IPS-NIHi7 (cell line): ENCODE measurements at regions not wholly inside any gene's neighbourhood (a gene's known extent, or its start where the extent isn't known, plus 50 kb on each side); places are given as distances from the start of the nearest gene placed in this dataset.

ENCODE experiments used
- DNase-seq: peaks from one replicate; pipeline ENCODE4 v3.0.0; 2012; ENCODE audit warnings: mixed read lengths; ENCODE audit errors: extremely low spot score

DNA sequence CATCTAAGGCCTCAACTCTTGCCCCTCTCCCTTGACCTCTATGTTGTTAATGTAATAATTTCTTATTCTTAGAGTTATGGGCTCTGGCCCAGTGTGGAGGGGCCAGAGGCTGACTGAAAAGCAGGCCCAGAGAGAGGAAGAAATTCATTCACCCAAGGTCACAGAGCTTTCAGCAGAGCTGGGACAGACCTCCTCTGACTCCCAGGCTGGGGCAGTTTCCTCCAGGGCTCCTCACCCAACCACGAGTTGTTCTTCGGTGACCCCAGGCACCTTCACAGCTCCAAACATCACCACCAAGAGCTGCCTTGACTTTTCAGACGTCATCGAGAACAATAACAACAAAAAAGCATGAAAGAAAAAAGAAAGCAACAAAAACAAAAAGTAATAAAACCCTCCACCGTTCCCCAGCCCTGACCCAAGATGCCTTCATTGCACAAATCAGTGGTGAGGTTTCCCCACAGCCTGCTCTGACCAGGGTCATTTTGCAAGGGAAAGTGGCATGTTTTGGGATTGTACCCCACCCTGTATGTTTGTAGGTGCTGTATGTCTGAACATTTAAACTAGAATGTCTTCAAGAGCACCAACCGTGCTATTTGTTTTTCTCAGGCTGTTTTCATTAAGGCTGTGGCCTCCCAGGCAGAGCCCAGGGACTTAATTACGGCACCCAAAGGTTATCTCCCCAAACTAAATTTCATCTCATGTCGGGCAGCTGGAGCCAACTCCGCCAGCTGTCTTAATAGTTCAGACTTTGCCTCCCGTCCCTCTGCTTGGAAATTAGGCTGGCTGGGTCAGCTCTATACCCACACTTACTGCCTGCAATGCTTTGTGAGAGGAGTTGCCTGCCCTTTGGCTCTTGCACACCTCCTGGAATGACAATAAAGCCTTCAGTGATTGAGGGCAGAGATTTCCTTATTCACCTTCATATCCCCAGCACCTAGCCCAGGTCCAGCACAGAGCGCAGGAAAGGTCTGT is 173.8 kb downstream of the RPLP1 start:
- DNase-seq = no peak

DNA sequence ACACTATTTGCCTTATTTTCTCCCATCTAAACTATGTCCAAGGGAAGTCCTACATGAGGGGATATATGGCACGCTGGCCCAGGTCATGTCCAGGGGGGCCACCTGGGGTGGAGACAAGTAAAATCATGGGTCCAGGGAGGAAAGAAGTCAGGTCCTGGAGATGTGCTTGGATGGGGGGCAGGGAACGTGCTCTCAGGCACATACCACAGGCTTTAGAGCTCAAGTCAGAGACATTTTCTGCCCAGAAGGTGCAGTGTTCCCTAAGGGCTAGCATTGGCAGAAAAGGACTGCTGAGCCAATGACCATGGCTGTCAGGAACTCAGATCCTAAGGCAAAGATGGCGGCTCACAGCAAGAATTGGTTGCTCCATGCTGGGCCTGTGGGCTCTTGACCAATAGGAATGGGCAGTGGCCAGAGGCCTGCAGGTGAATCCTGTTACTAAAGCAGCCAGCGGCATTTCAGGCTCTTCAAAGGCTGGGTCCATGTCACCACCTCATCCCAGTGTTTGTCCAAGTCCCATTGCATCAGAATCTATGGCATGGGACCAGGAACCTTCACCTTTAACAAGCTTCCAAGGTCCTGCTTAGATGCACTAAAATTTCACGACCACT is 175.0 kb downstream of the RPLP1 start:
- no peak for DNase-seq

DNA sequence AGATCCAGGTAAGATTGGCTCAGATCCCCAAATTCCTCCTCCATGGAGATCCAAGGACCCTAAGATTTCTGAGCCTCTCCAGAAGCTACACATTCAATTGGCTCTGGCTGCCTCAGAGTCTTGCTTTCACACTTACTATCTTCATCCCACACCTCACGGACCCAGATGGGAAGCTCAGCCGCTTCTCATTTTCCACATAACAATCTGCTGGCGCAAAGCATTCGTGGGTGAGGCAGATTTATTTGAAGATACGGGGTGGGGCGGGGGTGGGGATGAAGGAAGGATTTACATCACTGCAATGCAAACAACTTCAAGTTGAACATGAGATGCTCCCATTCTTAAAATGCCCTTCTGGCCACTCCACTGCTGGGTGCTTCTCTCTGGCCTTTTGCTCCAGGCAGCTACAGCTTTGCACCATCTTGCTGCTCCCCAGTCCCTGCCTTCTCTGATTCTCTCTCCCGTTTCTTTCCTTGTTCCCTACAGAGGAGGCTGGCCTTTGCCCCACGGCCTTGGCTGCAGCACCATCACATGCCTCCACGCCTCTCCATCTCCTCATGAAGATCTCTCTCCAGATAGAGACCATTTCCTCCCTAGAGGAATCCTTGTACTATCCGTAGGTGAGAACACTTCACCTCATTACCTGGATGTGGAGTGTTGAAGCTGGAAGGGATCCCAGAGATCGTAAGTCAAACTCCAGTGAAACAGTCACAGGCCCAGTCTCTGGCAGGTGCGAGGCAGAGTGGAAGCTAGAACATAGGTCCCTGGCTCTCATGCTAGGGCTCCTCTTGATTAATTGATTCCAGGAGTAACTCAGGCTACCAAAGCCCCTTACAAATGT is 175.9 kb downstream of the RPLP1 start:
- no peak for DNase-seq

DNA sequence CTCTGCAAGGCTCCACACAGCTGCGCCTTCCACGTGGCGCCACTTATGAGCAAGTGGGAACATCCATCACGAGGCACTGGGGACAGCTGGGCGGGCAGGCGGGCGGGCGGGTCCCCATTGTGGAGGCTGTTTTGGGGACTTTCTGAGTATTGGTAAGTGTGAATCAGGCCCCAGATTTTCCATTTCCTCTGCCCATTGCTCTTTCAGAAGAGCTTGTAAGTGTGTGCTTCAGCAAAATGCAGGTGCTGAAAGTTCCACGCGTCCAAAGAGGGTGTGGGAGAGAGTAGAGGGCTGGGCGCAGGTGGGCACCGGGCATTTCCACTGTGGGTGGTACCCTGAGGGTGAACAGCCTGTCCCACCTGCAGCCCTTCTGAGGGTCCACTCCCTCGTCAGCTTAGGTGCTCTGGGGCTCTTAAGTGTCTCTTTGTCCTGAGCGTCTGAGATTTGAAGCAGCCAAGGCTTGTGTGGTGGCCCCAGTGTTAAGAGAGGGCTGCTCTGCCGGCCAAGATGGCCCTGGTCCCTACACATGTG is 177.1 kb downstream of the RPLP1 start:
- no peak for DNase-seq

DNA sequence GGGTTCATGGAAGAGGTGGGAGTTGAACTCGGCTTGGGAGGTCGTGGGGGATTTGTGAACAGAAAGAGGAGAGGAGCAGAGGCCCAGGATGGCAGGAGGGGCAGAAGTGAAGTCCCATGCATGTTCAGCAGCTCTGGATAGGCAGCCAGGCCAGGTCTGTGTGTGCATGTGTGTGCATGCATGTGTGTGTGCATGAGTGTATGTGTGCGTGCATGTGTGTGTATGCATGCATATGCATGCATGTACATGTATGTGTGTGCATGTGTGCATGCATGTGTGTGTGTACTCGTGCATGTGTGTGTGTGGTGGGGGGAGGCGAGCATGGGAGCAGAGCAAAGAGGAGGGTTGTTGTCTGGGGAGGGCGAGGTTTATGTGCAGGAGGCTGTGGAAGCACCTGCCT is 178.4 kb downstream of the RPLP1 start:
- DNase-seq = no peak

DNA sequence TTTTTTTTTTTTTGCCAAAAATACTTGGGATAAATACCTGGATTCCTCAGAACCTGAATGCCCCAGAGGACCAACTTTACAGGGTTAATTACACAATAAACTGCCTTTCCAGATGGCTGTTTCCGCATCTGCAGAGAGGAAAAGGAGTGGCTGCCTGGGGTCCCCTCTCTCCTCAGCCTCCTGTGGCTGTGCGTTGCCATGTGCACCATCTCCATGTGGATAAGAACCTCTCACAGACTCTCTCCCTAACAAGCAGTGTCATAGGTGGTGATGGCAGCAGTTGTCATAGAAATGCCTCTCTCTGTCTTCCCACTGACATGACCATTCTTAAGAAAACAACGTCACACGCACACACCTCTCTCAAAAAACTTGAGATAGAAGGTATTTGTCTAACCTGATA is 179.4 kb downstream of the RPLP1 start:
- DNase-seq = no peak

DNA sequence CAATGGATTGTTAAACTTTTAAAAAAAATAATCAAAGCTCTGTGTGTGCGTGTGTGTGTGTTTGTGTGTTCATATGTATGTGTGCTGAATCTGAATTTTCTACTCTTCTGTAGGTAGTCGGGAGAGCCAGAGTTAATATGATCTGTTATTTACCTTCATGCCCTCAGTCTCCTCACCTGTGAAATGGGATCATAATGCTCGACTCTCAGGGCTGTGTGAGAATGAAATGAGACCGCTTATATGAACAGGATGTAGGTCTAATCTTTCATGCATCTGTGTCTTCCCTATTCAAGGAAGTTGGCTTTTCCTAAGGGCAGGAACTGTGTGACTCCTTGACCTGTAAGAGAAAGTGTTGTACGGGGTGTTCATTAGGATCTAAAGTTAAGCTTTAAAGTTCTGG is 182.2 kb downstream of the RPLP1 start:
- DNase-seq = no peak

DNA sequence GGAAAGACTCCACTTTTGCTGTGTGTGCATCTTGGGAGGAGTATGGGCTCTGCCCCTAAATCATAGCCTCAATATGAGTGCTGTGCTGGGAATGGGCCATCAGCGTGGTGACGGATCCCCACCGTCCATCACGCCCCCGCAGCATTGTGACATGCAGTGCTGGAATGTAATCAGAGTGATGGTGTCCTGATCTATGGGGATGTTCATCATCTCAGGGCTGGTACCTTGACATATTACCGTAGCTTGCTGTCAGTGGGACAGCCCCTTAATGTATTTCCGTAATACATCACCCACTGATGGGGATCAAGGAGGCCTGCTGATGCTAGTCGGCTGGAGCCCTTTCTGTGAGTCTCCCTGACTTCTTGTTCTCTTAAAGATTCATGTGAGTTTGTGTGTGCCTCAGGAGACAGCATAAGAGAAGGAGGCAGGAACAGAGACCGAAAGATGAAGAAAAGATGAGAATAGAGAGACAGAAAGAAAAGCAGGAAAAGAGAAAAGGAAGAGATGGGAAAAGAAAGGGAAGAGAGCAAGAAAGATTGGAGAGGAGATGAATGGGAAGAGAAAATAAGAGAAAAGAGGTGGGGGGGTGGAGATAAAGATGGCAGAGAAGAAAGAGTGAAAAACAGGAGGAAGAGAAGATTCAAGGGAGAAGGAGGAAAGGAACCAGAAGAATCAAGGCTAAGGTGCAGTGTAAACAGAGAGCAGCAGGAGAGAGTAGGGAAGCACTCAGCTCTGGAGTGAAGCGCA is 183.7 kb downstream of the RPLP1 start:
- DNase-seq = no peak

DNA sequence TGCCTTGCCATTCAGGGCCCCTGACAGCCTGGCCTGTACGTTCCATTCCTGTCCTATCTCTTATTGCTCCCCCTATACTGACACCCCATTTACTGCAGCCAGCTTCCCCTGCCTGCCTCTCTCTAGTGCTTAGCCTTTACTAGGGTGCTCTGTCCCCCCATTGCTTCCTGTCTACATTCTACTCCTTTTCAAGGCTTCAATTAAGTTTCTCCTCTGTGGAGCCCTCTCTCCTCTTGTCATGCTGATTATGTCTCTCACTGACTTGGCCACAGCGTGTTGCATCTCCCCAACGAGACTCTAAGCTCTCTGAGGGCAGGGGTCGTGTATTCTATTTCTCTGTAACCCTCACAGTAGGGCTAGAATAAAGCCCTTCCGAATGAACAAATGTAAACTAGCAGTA is 185.2 kb downstream of the RPLP1 start:
- no peak for DNase-seq

DNA sequence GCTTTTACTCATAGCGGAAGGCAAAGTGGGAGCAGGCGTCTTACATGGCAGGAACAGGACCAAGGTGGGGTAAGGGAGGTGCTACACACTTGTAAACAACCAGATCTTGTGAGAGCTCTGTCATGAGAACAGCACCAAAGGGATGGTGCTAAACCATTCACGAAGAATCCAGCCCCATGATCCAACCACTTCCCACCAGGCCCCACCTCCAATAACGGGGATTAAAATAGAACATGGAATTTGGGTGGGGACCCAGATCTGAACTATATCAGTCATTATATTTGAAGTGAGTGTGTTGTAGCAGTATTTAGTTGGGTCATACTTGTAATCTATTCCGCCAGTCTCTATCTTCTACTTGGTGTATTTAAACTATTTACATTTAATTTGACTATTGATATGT is 190.9 kb downstream of the RPLP1 start:
- DNase-seq = no peak

DNA sequence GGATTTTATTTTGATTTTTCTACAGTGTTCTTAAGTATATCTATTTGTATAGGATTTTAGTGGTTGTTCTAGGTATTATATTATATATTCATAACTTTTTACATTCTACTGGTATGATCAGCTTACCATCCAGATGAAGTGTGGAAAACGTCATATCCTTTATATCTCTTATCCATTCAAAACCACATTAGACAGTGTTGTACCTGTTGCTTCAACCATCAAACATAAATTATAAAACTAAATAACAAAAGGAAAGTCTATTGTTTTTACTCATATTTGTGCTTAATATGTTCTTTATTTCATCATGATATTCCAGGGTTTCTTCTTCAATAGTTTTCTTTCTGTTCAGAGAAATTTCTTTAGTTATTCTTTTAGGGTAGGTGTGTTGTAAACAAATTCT is 191.4 kb downstream of the RPLP1 start:
- DNase-seq = no peak

DNA sequence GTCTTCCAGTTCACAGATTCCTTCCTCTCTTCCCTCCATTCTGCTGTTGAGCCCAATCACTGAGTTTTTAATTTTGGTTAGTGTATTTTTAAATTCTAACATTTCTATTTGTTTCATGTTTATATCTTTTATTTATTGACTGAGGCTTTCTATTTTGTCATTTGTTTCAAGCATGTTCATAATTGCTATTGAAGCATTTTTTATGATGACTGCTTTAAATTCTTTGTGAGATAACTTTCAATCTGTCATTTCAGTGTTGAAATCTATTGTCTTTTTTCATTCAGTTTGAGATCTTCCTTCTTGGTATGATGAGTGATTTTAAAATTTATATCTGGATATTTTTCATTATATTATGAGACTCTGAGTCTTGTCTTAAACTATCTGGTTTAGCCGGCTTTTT is 192.3 kb downstream of the RPLP1 start:
- DNase-seq = no peak

DNA sequence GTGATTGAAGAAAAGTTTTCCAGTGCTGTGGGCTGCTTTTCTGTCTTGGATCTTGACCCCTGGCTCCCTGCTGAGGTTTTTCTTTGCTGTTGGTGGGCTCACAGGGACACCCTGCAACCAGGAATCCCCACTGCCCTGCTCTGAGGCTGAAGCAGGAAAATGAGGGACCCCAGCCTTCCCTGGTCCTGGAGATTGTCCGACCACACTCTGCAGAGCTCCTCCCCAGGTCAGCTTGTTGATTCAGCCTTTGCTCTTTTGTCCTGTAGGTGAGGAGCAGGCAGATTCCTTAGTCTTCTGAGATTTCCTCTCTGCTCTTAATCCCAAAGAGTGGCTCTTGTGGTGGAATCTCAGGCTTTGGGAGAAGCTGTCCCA is 194.5 kb downstream of the RPLP1 start:
- peak; percentile 42 for DNase-seq

DNA sequence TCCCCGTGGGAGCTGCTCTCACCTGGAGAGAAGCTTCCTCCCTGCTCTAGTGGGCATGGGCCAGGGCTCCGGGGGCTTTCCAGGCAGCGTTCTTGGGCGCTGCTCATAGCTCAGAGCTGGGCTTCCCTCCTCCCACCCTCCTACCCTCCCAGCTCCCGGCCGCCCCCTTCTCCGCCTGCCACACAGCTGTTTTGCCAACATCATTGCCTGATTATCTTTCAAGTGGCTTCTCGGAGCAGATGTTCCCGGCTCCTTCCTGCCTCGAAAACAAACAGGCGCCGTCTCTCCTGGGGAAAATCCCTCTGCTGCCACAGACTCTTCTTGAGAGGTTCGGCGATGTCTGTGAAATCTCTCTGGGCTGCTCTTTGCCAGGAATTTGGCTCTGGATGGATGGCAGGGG is 195.6 kb downstream of the RPLP1 start:
- peak; percentile 47 for DNase-seq

DNA sequence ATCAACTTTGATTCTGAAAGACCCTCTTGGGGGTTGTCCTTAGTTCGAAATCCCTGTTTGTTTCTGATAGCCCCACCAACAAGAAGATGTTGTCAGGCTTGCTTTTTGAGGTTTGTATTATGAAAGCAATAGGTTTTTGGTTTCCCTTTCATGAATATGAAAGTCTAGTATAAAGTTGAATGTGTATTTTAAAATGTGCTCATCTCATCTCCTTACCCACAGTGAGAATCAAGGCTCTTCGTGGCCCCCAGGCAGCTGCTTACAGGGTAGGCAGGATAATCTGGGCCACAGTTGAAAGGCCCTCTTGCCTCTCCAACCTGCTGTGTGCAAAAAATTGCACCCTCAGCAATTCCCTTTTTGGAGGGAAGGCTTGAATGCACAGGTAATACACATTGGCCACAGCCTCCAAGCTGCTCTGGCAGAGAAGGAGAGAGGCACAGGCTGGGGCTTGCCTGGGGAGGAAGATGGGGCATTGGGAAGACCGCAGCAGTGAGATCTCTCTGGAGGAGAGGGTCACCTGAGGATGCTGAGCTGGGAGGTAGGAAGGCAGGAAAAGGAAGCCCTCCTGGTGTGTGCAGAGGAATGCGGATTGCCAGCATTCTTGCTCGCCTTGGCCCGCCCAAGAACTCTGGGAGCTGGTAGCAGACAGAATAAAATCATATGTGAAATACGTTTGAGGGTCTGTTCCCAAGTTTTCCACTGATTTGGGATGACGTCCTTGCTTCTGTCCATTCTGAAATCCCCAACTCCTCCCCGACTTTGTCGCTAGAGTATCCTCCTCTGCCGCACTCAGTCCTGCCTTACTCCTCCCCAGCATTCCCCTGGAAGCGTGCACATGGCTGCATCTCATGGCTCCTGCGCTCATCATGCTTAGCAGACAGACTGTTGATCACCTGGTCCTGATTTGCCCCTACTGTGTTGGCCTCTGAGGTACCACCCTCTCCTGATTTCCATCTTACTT is 196.4 kb downstream of the RPLP1 start:
- peak; percentile 81 for DNase-seq

DNA sequence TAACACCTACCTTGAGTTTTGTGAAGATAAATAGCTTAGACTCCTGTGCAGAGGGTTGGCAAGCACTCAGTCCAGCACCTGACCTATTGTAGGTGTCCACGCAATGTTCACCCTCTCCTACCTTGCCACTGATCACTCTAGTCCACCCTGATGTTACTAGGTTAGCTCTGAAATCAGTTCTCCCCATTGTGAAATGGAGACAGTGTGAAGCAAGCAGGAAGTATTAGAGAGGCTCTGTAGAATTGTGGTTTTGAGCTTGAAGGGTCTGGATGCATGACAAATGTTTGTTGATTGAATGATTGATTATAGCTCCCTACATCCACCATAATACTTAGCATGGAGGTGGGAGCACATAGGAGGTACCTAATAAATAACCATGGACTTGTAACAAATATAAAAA is 199.7 kb downstream of the RPLP1 start:
- no peak for DNase-seq

DNA sequence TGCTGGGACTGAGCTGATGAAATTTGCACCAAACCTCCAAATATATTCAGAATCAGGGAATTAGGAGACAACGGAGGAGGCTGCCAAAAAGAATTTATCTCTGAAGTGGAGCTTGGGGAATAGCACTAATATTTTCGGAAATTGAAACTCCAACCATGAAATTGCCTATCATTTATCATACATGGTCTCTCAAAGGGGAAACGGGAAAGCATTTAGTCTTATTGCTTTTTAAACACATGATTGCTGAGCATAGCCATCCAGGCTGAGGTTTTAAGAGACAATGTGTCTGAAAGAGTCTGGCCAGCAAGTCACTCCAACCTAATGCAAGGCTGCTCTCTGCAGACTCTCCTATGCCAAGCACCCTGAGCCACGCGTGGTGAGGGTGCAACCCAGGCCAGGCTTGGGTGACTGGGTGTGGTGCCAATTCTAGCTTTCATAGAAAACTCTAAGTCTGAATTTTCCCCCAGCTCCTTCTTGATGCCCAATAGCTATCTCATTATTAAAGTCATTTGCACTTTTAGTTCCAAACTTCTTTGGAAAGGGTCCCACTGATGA is 200.2 kb downstream of the RPLP1 start:
- DNase-seq = no peak

DNA sequence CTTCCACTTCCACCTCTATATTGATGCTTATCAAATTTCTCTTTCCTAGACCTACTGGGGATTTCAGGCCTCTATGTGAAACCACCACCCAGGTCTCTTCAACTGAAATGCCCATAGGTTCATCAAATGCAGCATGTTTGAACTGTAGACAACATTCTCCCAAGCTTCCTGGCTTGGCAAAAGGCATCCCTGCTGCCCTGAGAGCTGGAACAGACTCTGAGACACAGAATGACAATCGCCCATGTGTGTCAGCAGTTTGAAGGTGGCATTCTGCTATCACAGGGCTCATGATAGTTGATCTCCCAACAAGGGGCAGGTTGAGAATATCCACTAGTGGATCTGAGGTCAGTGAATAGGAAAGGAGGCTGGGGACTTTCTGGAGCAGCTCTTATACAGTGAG is 200.7 kb downstream of the RPLP1 start:
- no peak for DNase-seq

DNA sequence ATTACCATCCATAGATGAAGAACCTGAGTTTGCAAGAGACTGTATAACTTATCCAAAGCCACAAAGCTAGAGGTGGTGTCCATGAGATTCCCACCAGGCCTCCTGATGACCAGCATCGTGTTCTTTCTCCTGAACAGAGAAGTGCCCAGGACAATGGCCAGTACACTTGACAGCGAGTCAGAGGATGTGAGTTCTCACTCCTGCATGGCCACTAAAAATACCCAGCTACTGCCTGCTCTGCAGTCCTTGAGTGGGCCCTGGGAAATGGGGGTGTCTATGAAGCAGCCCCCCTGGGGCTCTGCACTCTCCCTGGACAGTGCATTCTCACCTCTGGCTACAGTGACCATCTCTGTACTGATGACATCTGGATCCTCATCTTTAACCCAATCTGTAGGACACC is 201.2 kb downstream of the RPLP1 start:
- no peak for DNase-seq
